GM04503 (cell line): ENCODE measurements at regions not wholly inside any gene's neighbourhood (a gene's known extent, or its start where the extent isn't known, plus 50 kb on each side); places are given as distances from the start of the nearest gene placed in this dataset.

Experiments used
- DNase-seq: peaks from one replicate; pipeline ENCODE4 v3.0.0-alpha.2; 2012; ENCODE audit warnings: low read depth

GRCh38 chr4:108400309-108400708 is 220.1 kb upstream of the RPL34 start:
- DNase-seq, result no peak

- no peak for DNase-seq
These were observed 220.6 kb upstream of the RPL34 start for GRCh38 chr4:108399610-108400265.

GRCh38 chr4:108398836-108399235 is 221.5 kb upstream of the RPL34 start:
- DNase-seq, result no peak

- DNase-seq, result no peak
These were observed 222.1 kb upstream of the RPL34 start for GRCh38 chr4:108398316-108398715.

GRCh38 chr4:108397850-108398249 is 222.5 kb upstream of the RPL34 start:
- DNase-seq, result no peak

- DNase-seq, result no peak
These were observed 223.4 kb upstream of the RPL34 start for GRCh38 chr4:108396900-108397497.

GRCh38 chr4:108395786-108396185 is 224.6 kb upstream of the RPL34 start:
- no peak for DNase-seq

GRCh38 chr4:108393890-108394472 is 225.2 kb upstream of the LEF1 start:
- no peak for DNase-seq

- DNase-seq, result peak; percentile 2
These were observed 223.1 kb upstream of the LEF1 start for GRCh38 chr4:108391701-108392455.

GRCh38 chr4:108385076-108385475 is 216.3 kb upstream of the LEF1 start:
- no peak for DNase-seq

GRCh38 chr4:108384544-108384943 is 215.8 kb upstream of the LEF1 start:
- no peak for DNase-seq

GRCh38 chr4:108383157-108383556 is 214.4 kb upstream of the LEF1 start:
- no peak for DNase-seq

- no peak for DNase-seq
These were observed 214.0 kb upstream of the LEF1 start for GRCh38 chr4:108382751-108383150.

GRCh38 chr4:108378164-108378563 is 209.4 kb upstream of the LEF1 start:
- no peak for DNase-seq

GRCh38 chr4:108377021-108377420 is 208.3 kb upstream of the LEF1 start:
- no peak for DNase-seq

- DNase-seq, result no peak
These were observed 206.7 kb upstream of the LEF1 start for GRCh38 chr4:108375434-108375833.

- no peak for DNase-seq
These were observed 203.9 kb upstream of the LEF1 start for GRCh38 chr4:108372681-108373080.

- no peak for DNase-seq
These were observed 202.6 kb upstream of the LEF1 start for GRCh38 chr4:108371282-108371681.

- DNase-seq, result no peak
These were observed 201.8 kb upstream of the LEF1 start for GRCh38 chr4:108370291-108371141.

GRCh38 chr4:108369035-108369655 is 200.4 kb upstream of the LEF1 start:
- no peak for DNase-seq

- DNase-seq, result no peak
These were observed 199.0 kb upstream of the LEF1 start for GRCh38 chr4:108367751-108368150.

- no peak for DNase-seq
These were observed 198.0 kb upstream of the LEF1 start for GRCh38 chr4:108366716-108367115.
